H7 (cell line): ENCODE measurements at regions not wholly inside any gene's neighbourhood (a gene's known extent, or its start where the extent isn't known, plus 50 kb on each side); places are given as distances from the start of the nearest gene placed in this dataset.

ENCODE experiments used
- DNase-seq: peaks from one replicate; pipeline ENCODE4 v3.0.0; 2012
- H3K27me3 ChIP-seq: 2 replicates; pipeline ENCODE4 v1.6.0; 2011; ENCODE audit warnings: mild to moderate bottlenecking, low read length; ENCODE audit not compliant: control insufficient read depth, insufficient read depth
- H3K36me3 ChIP-seq: replicated peaks from 2 replicates; pipeline ENCODE4 v1.5.1; 2011; ENCODE audit warnings: low read length; ENCODE audit not compliant: control insufficient read depth, insufficient read depth
- H3K4me3 ChIP-seq: 2 replicates; pipeline ENCODE4 v1.5.1; 2011; ENCODE audit warnings: low read depth, mild to moderate bottlenecking, control low read depth, low read length, moderate library complexity; ENCODE audit not compliant: insufficient read depth

- no peaks in the 10 kb centered on the region for H3K27me3 ChIP-seq
- no peak for DNase-seq
- H3K36me3 ChIP-seq = no peaks in the 10 kb centered on the region
- no peak overlapping the region for H3K4me3 ChIP-seq
Observed at GRCh38 chr3:104584682-104585081, 782.0 kb upstream of the ALCAM start.

GRCh38 chr3:104586344-104586743, 780.4 kb upstream of the ALCAM start:
- H3K27me3 ChIP-seq = no peaks in the 10 kb centered on the region
- no peak overlapping the region for H3K4me3 ChIP-seq
- no peak for DNase-seq
- no peaks in the 10 kb centered on the region for H3K36me3 ChIP-seq

- Histone ChIP-seq H3K4me3 (no peak overlapping the region), H3K27me3 (no peaks in the 10 kb centered on the region), H3K36me3 (no peaks in the 10 kb centered on the region)
- no peak for DNase-seq
Observed at GRCh38 chr3:104588442-104588841, 778.3 kb upstream of the ALCAM start.

GRCh38 chr3:104591776-104592175, 774.9 kb upstream of the ALCAM start:
- DNase-seq = no peak
- Histone ChIP-seq H3K27me3 (no peaks in the 10 kb centered on the region), H3K4me3 (no peak overlapping the region), H3K36me3 (no peaks in the 10 kb centered on the region)

- no peaks in the 10 kb centered on the region for H3K27me3 ChIP-seq
- no peak for DNase-seq
Observed at GRCh38 chr3:104594491-104594890, 772.2 kb upstream of the ALCAM start.

GRCh38 chr3:104596054-104596453, 770.7 kb upstream of the ALCAM start:
- Histone ChIP-seq H3K27me3 (no peaks in the 10 kb centered on the region), H3K4me3 (no peak overlapping the region), H3K36me3 (no peaks in the 10 kb centered on the region)
- no peak for DNase-seq

More at GRCh38 chr3:104594491-104594890, 772.2 kb upstream of the ALCAM start:
- Histone ChIP-seq H3K36me3 (no peaks in the 10 kb centered on the region), H3K4me3 (no peak overlapping the region)

- no peaks in the 10 kb centered on the region for H3K27me3 ChIP-seq
- peak; percentile 13 for DNase-seq
- no peaks in the 10 kb centered on the region for H3K36me3 ChIP-seq
- H3K4me3 ChIP-seq = no peak overlapping the region
Observed at GRCh38 chr3:104596551-104596950, 770.2 kb upstream of the ALCAM start.

GRCh38 chr3:104598848-104599511, 767.7 kb upstream of the ALCAM start:
- Histone ChIP-seq H3K4me3 (no peak overlapping the region), H3K36me3 (no peaks in the 10 kb centered on the region), H3K27me3 (no peaks in the 10 kb centered on the region)
- DNase-seq = no peak

- no peaks in the 10 kb centered on the region for H3K36me3 ChIP-seq
- no peaks in the 10 kb centered on the region for H3K27me3 ChIP-seq
- H3K4me3 ChIP-seq = no peak overlapping the region
- DNase-seq = no peak
Observed at GRCh38 chr3:104604326-104605010, 762.2 kb upstream of the ALCAM start.

- no peaks in the 10 kb centered on the region for H3K36me3 ChIP-seq
- H3K4me3 ChIP-seq = no peak overlapping the region
- no peak for DNase-seq
- no peaks in the 10 kb centered on the region for H3K27me3 ChIP-seq
Observed at GRCh38 chr3:104606812-104607211, 759.9 kb upstream of the ALCAM start.

GRCh38 chr3:104610730-104611652, 755.7 kb upstream of the ALCAM start:
- H3K27me3 ChIP-seq = no peaks in the 10 kb centered on the region
- no peak for DNase-seq
- no peaks in the 10 kb centered on the region for H3K36me3 ChIP-seq
- H3K4me3 ChIP-seq = no peak overlapping the region

- Histone ChIP-seq H3K4me3 (no peak overlapping the region), H3K27me3 (no peaks in the 10 kb centered on the region), H3K36me3 (no peaks in the 10 kb centered on the region)
- DNase-seq = no peak
Observed at GRCh38 chr3:104612218-104612617, 754.5 kb upstream of the ALCAM start.

- no peak overlapping the region for H3K4me3 ChIP-seq
- no peaks in the 10 kb centered on the region for H3K36me3 ChIP-seq
- DNase-seq = no peak
- no peaks in the 10 kb centered on the region for H3K27me3 ChIP-seq
Observed at GRCh38 chr3:104614564-104614963, 752.1 kb upstream of the ALCAM start.

- peak; percentile 46 for DNase-seq
- no peaks in the 10 kb centered on the region for H3K36me3 ChIP-seq
Observed at GRCh38 chr3:104628185-104628789, 738.4 kb upstream of the ALCAM start.

More at GRCh38 chr3:104628185-104628789, 738.4 kb upstream of the ALCAM start:
- no peaks in the 10 kb centered on the region for H3K27me3 ChIP-seq
- no peak overlapping the region for H3K4me3 ChIP-seq
